ENCODE measurements at regions not wholly inside any gene's neighbourhood (a gene's known extent, or its start where the extent isn't known, plus 50 kb on each side); places are given as distances from the start of the nearest gene placed in this dataset.

GRCh38 chr11:112543390-112543789 lies 282.7 kb upstream of the PLET1 start:
- H3K4me3 ChIP-seq = no peak overlapping the region
- no peak overlapping the region for H2AFZ ChIP-seq
- peaks cover 17% of the 10 kb centered on the region for H3K4me1 ChIP-seq (ENCODE audit: insufficient read depth)
- no peak overlapping the region for H3K27ac ChIP-seq
- WGBS (ENCODE audit: low lambda C conversion rate, missing lambda C conversion rate) = 87% methylated on average over 3 of the region's 3 CpGs
- no peaks in the 10 kb centered on the region for H4K20me1 ChIP-seq (ENCODE audit: insufficient read depth, poor library complexity, severe bottlenecking)
- H3K4me2 ChIP-seq = no peak overlapping the region
- no peaks in the 10 kb centered on the region for H3K27me3 ChIP-seq
- no peaks in the 10 kb centered on the region for H3K9me2 ChIP-seq (replicated peaks; ENCODE audit: insufficient read depth)
- no peak for DNase-seq (ENCODE audit: low spot score)
- no peaks in the 10 kb centered on the region for H3K9me3 ChIP-seq (ENCODE audit: low read depth)
- no peaks in the 10 kb centered on the region for H3K36me3 ChIP-seq (replicated peaks; ENCODE audit: insufficient read depth, low read depth)
- H3K79me2 ChIP-seq = no peaks in the 10 kb centered on the region
- TF ChIP-seq EZH2phosphoT487 (IDR thresholded peaks at IDR 0.05; ENCODE audit: low read depth, severe bottlenecking, unreplicated experiment) (no peak), EZH2 (IDR thresholded peaks at IDR 0.05; ENCODE audit: borderline replicate concordance) (no peak), CTCF (IDR thresholded peaks at IDR 0.05; ENCODE audit: poor library complexity) (no peak)

GRCh38 chr11:112548641-112549040 lies 288.0 kb upstream of the PLET1 start:
- no peak overlapping the region for H3K4me2 ChIP-seq
- no peaks in the 10 kb centered on the region for H3K36me3 ChIP-seq (replicated peaks; ENCODE audit: insufficient read depth, low read depth)
- no peaks in the 10 kb centered on the region for H3K9me3 ChIP-seq (ENCODE audit: low read depth)
- H2AFZ ChIP-seq = no peak overlapping the region
- H3K4me1 ChIP-seq (ENCODE audit: insufficient read depth) = no peaks in the 10 kb centered on the region
- H3K27me3 ChIP-seq = peaks cover 4% of the 10 kb centered on the region
- no peaks in the 10 kb centered on the region for H4K20me1 ChIP-seq (ENCODE audit: insufficient read depth, poor library complexity, severe bottlenecking)
- no peak for DNase-seq (ENCODE audit: low spot score)
- no peak overlapping the region for H3K27ac ChIP-seq
- no peak for TF ChIP-seq EZH2phosphoT487 (IDR thresholded peaks at IDR 0.05; ENCODE audit: low read depth, severe bottlenecking, unreplicated experiment)
- TF ChIP-seq EZH2 (IDR thresholded peaks at IDR 0.05; ENCODE audit: borderline replicate concordance) = no peak
- TF ChIP-seq CTCF (IDR thresholded peaks at IDR 0.05; ENCODE audit: poor library complexity) = no peak
- no peak overlapping the region for H3K4me3 ChIP-seq
- H3K9me2 ChIP-seq (replicated peaks; ENCODE audit: insufficient read depth) = no peaks in the 10 kb centered on the region
- H3K79me2 ChIP-seq = no peaks in the 10 kb centered on the region

- Histone ChIP-seq H3K9me2 (replicated peaks; ENCODE audit: insufficient read depth) (no peaks in the 10 kb centered on the region), H2AFZ (no peak overlapping the region), H3K36me3 (replicated peaks; ENCODE audit: insufficient read depth, low read depth) (no peaks in the 10 kb centered on the region), H4K20me1 (ENCODE audit: insufficient read depth, poor library complexity, severe bottlenecking) (no peaks in the 10 kb centered on the region), H3K79me2 (no peaks in the 10 kb centered on the region), H3K9me3 (ENCODE audit: low read depth) (no peaks in the 10 kb centered on the region), H3K4me3 (no peak overlapping the region), H3K27me3 (peaks cover 4% of the 10 kb centered on the region), H3K4me2 (no peak overlapping the region), H3K27ac (no peak overlapping the region), H3K4me1 (ENCODE audit: insufficient read depth) (no peaks in the 10 kb centered on the region)
- no peak for DNase-seq (ENCODE audit: low spot score)
- WGBS (ENCODE audit: low lambda C conversion rate, missing lambda C conversion rate) = 69% methylated on average over 4 of the region's 4 CpGs
- TF ChIP-seq EZH2 (IDR thresholded peaks at IDR 0.05; ENCODE audit: borderline replicate concordance) (no peak), CTCF (IDR thresholded peaks at IDR 0.05; ENCODE audit: poor library complexity) (no peak), EZH2phosphoT487 (IDR thresholded peaks at IDR 0.05; ENCODE audit: low read depth, severe bottlenecking, unreplicated experiment) (no peak)
Measured at GRCh38 chr11:112553205-112553731, 292.6 kb upstream of the PLET1 start.

- no peaks in the 10 kb centered on the region for H3K4me1 ChIP-seq (ENCODE audit: insufficient read depth)
- no peak for TF ChIP-seq EZH2phosphoT487 (IDR thresholded peaks at IDR 0.05; ENCODE audit: low read depth, severe bottlenecking, unreplicated experiment)
- TF ChIP-seq EZH2 (IDR thresholded peaks at IDR 0.05; ENCODE audit: borderline replicate concordance) = no peak
- TF ChIP-seq CTCF (IDR thresholded peaks at IDR 0.05; ENCODE audit: poor library complexity) = no peak
- no peaks in the 10 kb centered on the region for H3K79me2 ChIP-seq
- no peak overlapping the region for H3K4me2 ChIP-seq
- no peak overlapping the region for H3K4me3 ChIP-seq
- no peak overlapping the region for H2AFZ ChIP-seq
- whole genome bisulfite sequencing (ENCODE audit: low lambda C conversion rate, missing lambda C conversion rate) = 86% methylated on average over 4 of the region's 4 CpGs
- H3K9me2 ChIP-seq (replicated peaks; ENCODE audit: insufficient read depth) = no peaks in the 10 kb centered on the region
- H3K27me3 ChIP-seq = peaks cover 4% of the 10 kb centered on the region
- DNase-seq (ENCODE audit: low spot score) = no peak
- H3K27ac ChIP-seq = no peak overlapping the region
- no peaks in the 10 kb centered on the region for H3K36me3 ChIP-seq (replicated peaks; ENCODE audit: insufficient read depth, low read depth)
- H3K9me3 ChIP-seq (ENCODE audit: low read depth) = no peaks in the 10 kb centered on the region
- H4K20me1 ChIP-seq (ENCODE audit: insufficient read depth, poor library complexity, severe bottlenecking) = no peaks in the 10 kb centered on the region
Measured at GRCh38 chr11:112554586-112554985, 293.9 kb upstream of the PLET1 start.

Data from hepatocyte (in vitro differentiated cells).